ENCODE measurements at regions not wholly inside any gene's neighbourhood (a gene's known extent, or its start where the extent isn't known, plus 50 kb on each side); places are given as distances from the start of the nearest gene placed in this dataset.

DNA sequence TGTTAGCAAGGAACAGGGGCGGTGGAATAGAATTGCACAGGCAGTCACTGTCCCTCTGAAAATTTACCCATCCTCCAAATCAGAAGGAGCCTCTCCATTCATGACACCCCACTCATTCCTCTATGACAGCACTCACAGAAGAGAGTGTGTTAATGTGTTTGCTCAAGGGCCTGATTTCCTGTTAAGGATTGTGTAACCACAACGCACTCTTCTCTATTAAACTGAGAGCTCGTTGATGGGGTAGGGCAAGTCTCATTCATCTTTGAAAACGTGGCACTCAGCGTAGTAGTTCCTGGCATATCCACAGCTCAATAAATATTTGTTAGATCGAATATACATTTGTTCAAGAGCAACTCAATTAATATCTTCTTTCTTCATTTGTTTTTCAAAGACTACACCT is 106.4 kb downstream of the VAPA start:
- H3K4me1 Mint-ChIP-seq (ENCODE audit: low read depth) = peaks cover 29% of the 10 kb centered on the region
- peaks cover 1% of the 10 kb centered on the region for H3K36me3 Mint-ChIP-seq (ENCODE audit: low read depth)
- no peaks in the 10 kb centered on the region for H3K27me3 Mint-ChIP-seq (ENCODE audit: low read depth)
- DNase-seq (ENCODE audit: low spot score) = no peak
- TF ChIP-seq, protein P1, sequence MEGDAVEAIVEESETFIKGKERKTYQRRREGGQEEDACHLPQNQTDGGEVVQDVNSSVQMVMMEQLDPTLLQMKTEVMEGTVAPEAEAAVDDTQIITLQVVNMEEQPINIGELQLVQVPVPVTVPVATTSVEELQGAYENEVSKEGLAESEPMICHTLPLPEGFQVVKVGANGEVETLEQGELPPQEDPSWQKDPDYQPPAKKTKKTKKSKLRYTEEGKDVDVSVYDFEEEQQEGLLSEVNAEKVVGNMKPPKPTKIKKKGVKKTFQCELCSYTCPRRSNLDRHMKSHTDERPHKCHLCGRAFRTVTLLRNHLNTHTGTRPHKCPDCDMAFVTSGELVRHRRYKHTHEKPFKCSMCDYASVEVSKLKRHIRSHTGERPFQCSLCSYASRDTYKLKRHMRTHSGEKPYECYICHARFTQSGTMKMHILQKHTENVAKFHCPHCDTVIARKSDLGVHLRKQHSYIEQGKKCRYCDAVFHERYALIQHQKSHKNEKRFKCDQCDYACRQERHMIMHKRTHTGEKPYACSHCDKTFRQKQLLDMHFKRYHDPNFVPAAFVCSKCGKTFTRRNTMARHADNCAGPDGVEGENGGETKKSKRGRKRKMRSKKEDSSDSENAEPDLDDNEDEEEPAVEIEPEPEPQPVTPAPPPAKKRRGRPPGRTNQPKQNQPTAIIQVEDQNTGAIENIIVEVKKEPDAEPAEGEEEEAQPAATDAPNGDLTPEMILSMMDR (IDR thresholded peaks at IDR 0.05) = no peak
- no peak overlapping the region for H3K27ac Mint-ChIP-seq (ENCODE audit: unreplicated experiment)
- H3K4me3 Mint-ChIP-seq (ENCODE audit: unreplicated experiment) = no peak overlapping the region
- no peaks in the 10 kb centered on the region for H3K9me3 Mint-ChIP-seq (ENCODE audit: low read depth)

GRCh38 chr18:10022365-10022764 is 108.5 kb downstream of the VAPA start:
- Mint-ChIP-seq H3K4me3 (ENCODE audit: unreplicated experiment) (no peak overlapping the region), H3K27ac (ENCODE audit: unreplicated experiment) (no peak overlapping the region), H3K36me3 (ENCODE audit: low read depth) (peaks cover 1% of the 10 kb centered on the region), H3K4me1 (ENCODE audit: low read depth) (peaks cover 7% of the 10 kb centered on the region), H3K27me3 (ENCODE audit: low read depth) (no peaks in the 10 kb centered on the region), H3K9me3 (ENCODE audit: low read depth) (no peaks in the 10 kb centered on the region)
- TF ChIP-seq, protein P1 (IDR thresholded peaks at IDR 0.05) = no peak
- DNase-seq (ENCODE audit: low spot score) = no peak

DNA sequence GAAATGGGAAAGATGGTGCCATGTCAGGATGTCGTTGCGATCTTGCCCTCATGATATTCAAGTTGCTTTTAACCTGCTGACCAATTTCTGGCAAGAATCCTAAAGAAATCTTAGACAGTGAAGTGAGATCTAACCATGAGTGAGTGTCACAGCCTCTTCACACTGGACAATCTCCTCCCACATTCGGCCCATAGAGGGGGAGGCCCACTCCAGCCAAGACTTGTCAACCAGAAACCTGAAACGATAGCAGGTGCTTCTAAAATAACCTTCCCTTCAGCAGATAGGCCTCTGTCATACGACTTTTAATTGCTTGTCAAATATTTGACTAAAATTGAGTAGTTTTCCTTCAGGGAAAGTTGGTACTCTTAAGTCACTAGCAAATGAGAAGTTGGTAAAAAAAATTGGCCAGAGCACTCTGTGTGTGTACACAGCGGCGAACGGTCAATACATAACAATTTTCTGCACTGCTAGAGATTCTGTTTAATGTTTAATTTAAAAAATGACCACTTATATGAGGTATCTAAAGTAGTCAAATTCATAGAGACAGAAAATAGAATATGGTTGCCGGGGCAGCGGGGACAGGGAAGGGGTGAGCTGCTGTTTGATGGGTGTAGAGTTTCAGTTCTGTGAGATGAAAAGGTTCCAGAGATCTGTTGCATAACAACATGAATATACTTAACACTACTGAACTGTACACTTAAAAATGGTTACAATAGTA is 110.2 kb downstream of the VAPA start:
- Mint-ChIP-seq H3K4me1 (ENCODE audit: low read depth) (no peaks in the 10 kb centered on the region), H3K36me3 (ENCODE audit: low read depth) (peaks cover 1% of the 10 kb centered on the region), H3K4me3 (ENCODE audit: unreplicated experiment) (no peak overlapping the region), H3K9me3 (ENCODE audit: low read depth) (no peaks in the 10 kb centered on the region), H3K27me3 (ENCODE audit: low read depth) (no peaks in the 10 kb centered on the region), H3K27ac (ENCODE audit: unreplicated experiment) (no peak overlapping the region)
- DNase-seq (ENCODE audit: low spot score) = no peak
- TF ChIP-seq, protein P1 (IDR thresholded peaks at IDR 0.05) = no peak

GRCh38 chr18:10025711-10026670 is 112.2 kb downstream of the VAPA start:
- no peak overlapping the region for H3K27ac Mint-ChIP-seq (ENCODE audit: unreplicated experiment)
- TF ChIP-seq, protein P1 (IDR thresholded peaks at IDR 0.05) = no peak
- H3K4me1 Mint-ChIP-seq (ENCODE audit: low read depth) = no peaks in the 10 kb centered on the region
- peaks cover 1% of the 10 kb centered on the region for H3K36me3 Mint-ChIP-seq (ENCODE audit: low read depth)
- no peak for DNase-seq (ENCODE audit: low spot score)
- no peaks in the 10 kb centered on the region for H3K27me3 Mint-ChIP-seq (ENCODE audit: low read depth)
- H3K9me3 Mint-ChIP-seq (ENCODE audit: low read depth) = no peaks in the 10 kb centered on the region
- H3K4me3 Mint-ChIP-seq (ENCODE audit: unreplicated experiment) = no peak overlapping the region

GRCh38 chr18:10027031-10027430 is 113.2 kb downstream of the VAPA start:
- no peak overlapping the region for H3K27ac Mint-ChIP-seq (ENCODE audit: unreplicated experiment)
- TF ChIP-seq, protein P1 (IDR thresholded peaks at IDR 0.05) = no peak
- H3K9me3 Mint-ChIP-seq (ENCODE audit: low read depth) = no peaks in the 10 kb centered on the region
- H3K36me3 Mint-ChIP-seq (ENCODE audit: low read depth) = peaks cover 1% of the 10 kb centered on the region
- H3K27me3 Mint-ChIP-seq (ENCODE audit: low read depth) = no peaks in the 10 kb centered on the region
- H3K4me1 Mint-ChIP-seq (ENCODE audit: low read depth) = no peaks in the 10 kb centered on the region
- DNase-seq (ENCODE audit: low spot score) = no peak
- H3K4me3 Mint-ChIP-seq (ENCODE audit: unreplicated experiment) = no peak overlapping the region

All from chondrocyte (in vitro differentiated cells).